ENCODE measurements at regions not wholly inside any gene's neighbourhood (a gene's known extent, or its start where the extent isn't known, plus 50 kb on each side); places are given as distances from the start of the nearest gene placed in this dataset.

DNA sequence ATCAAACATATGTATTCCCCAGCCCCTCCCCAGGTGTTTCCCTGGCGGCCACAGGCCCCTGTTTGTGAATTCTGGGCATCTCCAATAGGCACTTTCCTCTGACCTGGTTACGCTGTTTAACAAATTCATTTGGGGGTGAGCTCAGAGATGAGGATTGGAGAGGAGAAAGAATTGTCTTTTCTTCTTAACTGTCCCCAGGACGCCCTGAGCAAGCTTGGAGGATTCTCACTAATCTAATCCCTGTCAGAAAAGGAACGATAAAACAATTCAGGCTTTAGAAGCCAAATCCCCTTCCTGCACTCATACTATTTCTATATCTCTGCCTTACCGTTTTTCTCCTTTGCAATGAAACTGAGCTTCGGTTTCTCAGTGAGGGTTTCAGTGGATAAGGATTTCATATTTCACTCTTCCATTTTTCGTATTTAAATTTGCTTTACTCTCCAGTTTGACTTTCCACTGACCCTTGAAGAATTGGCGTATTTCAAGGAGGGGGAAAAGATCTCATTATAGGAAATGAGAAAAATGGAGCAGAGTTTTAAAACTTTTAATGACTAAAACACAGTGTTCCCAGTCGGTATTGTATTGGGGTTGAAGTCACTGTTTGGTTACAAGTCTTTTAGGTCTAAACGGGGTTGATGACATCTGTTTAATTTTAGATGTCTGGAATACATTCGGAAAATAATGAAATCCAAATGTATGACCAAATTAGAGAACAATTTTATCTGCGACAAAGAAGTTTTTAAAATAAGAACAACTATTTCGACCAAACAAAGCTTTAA lies 180.1 kb downstream of the MACROH2A1 start:
- DNase-seq (ENCODE audit: low read depth) = no peak

GRCh38 chr5:135218486-135218755 lies 180.6 kb downstream of the MACROH2A1 start:
- no peak for DNase-seq (ENCODE audit: low read depth)

- DNase-seq (ENCODE audit: low read depth) = no peak
Measured at GRCh38 chr5:135217669-135218485, 181.2 kb downstream of the MACROH2A1 start.

DNA sequence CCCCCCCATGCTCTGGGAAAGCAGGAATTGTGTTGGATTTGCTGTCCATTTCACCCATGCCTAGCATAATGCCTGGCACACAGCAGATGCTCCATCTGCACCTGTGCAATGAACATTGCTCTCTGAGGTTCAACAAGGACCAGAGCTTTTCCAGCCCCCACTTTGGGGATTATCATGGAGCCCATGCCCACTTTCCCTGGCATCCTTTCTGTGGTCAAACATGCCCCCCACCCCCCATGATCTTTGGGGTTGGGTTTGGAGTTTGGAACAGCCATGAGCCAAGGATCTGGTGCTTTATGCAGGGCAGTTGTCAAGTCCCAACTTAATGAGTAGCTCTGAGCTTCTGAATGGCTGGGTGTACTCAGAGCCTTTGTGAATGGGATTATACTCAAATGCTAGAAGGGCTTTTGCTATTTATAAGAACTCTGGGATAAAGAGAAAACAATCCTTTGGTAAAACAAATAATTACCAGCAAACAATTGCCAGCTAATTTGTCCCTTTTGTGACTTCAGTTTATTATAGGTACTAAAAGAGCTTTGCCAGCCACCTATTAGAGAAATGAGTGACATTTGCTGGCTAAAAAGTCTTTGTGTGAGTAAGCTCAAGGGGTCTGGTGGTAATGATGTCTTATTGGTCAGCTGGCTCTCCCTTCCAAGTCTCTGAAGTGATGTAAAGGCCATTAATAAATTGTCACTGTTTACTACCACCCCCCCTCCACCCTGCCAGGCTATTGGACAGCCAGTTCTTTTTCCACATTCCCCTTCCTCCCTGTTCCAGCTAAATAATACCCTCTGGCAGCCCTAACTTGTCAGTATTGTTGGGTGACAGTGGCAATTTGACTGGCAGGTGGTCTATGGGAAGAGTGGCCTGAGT lies 182.3 kb downstream of the MACROH2A1 start:
- no peak for DNase-seq (ENCODE audit: low read depth)

GRCh38 chr5:135215617-135216470 lies 181.8 kb upstream of the PITX1 start:
- DNase-seq (ENCODE audit: low read depth) = no peak

GRCh38 chr5:135214897-135215616 lies 181.0 kb upstream of the PITX1 start:
- no peak for DNase-seq (ENCODE audit: low read depth)

DNA sequence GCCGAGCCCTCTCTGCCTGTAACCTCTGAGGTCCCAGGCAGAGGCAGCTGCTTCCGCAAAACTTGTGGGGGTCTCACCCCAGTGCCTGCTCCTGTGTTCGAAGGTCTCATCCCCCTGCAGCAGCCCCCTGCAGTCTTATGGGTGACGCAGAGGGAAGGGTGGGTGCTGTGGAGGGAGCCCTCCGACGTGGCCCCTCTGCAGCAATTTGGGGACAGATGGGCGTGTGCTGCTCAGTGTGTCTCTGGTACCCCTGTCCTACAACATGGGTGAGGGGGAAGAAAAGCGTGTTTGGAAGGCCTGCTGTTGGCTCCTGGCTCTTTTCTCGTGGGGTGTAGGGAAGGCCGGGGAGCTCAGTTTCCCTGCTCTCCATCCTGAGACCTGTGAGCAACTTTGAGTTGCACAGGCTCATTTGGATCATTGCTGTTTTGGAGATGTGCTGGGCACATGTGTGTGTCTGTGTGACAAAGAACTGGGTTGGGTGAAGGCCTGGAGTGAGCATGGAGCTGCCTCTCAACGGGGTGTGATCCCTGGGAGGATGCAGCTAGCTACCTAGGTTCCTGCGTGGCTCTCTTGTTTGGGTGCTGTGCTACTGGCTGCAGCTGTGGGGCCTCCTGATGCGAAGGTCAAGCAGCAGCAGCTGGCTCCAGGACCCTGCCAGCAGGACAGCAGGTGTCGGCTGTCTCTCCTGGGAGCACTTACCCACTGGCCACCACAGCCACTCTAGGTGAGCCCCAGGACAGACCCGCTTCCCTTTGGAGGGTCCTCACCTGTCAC lies 179.6 kb upstream of the PITX1 start:
- no peak for DNase-seq (ENCODE audit: low read depth)

DNA sequence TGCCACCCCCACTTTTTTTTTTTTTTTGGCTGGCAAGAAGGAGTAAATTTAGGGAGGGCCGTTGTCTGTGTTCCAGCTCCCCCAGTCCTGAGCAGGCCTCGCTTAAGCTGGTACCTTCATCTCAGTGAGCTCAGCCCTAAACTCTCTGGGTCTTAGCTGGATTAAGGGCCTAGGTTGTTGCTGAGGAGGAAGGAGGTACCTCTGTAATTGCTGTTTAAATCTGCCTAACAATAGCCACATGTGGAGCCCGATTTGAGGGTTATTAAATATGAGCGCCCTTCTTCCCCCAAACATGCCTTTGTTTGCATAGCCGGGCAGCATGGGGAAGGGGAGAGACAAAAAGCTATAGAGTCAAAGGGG lies 179.0 kb upstream of the PITX1 start:
- no peak for DNase-seq (ENCODE audit: low read depth)

GRCh38 chr5:135212361-135213026 lies 178.5 kb upstream of the PITX1 start:
- no peak for DNase-seq (ENCODE audit: low read depth)

DNA sequence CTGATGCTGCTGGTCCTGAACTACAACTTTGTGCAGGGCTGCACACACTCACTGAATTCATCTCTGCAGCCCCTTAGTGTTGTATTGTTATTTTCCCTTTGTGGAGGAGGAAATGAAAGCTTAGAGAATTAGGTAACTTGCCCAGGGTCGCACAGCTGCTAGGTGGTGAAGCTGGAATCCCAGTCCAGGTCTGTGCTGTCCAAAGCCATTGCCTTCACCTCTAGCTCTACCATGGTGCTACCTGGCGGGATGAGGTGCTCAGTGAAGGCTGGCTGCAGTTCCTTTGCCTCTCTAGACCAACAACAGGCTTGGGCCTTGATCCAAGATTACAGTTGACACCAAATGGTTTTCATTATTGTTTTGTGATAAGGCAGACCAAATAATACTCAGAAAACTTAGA lies 177.8 kb upstream of the PITX1 start:
- no peak for DNase-seq (ENCODE audit: low read depth)

GRCh38 chr5:135211083-135211790 lies 177.2 kb upstream of the PITX1 start:
- no peak for DNase-seq (ENCODE audit: low read depth)

GRCh38 chr5:135210286-135211055 lies 176.4 kb upstream of the PITX1 start:
- DNase-seq (ENCODE audit: low read depth) = no peak

- no peak for DNase-seq (ENCODE audit: low read depth)
Measured at GRCh38 chr5:135208903-135209721, 175.1 kb upstream of the PITX1 start.

- no peak for DNase-seq (ENCODE audit: low read depth)
Measured at GRCh38 chr5:135208555-135208902, 174.5 kb upstream of the PITX1 start.

GRCh38 chr5:135207866-135208265 lies 173.8 kb upstream of the PITX1 start:
- DNase-seq (ENCODE audit: low read depth) = no peak

- no peak for DNase-seq (ENCODE audit: low read depth)
Measured at GRCh38 chr5:135206862-135207261, 172.8 kb upstream of the PITX1 start.

- no peak for DNase-seq (ENCODE audit: low read depth)
Measured at GRCh38 chr5:135205632-135206349, 171.8 kb upstream of the PITX1 start.

Data from activated T-helper 9 cell treated with anti-CD3 and anti-CD28 coated beads, Interleukin-2, amount 50 U/mL, for 16 hours (primary cell).